ENCODE measurements at regions not wholly inside any gene's neighbourhood (a gene's known extent, or its start where the extent isn't known, plus 50 kb on each side); places are given as distances from the start of the nearest gene placed in this dataset.
A peak's percentile ranks its signal among the peaks of the same experiment; 100 is the strongest.

GRCh38 chr2:18182861-18183260, 304.4 kb downstream of the KCNS3 start:
- DNase-seq (ENCODE audit: low read depth), result no peak

- DNase-seq (ENCODE audit: low read depth), result no peak
Measured at GRCh38 chr2:18180912-18181311, 302.4 kb downstream of the KCNS3 start.

GRCh38 chr2:18180031-18180610, 301.7 kb downstream of the KCNS3 start:
- DNase-seq (ENCODE audit: low read depth), result no peak

- DNase-seq (ENCODE audit: low read depth), result peak; percentile 59
Measured at GRCh38 chr2:18178736-18179349, 300.4 kb downstream of the KCNS3 start.

DNA sequence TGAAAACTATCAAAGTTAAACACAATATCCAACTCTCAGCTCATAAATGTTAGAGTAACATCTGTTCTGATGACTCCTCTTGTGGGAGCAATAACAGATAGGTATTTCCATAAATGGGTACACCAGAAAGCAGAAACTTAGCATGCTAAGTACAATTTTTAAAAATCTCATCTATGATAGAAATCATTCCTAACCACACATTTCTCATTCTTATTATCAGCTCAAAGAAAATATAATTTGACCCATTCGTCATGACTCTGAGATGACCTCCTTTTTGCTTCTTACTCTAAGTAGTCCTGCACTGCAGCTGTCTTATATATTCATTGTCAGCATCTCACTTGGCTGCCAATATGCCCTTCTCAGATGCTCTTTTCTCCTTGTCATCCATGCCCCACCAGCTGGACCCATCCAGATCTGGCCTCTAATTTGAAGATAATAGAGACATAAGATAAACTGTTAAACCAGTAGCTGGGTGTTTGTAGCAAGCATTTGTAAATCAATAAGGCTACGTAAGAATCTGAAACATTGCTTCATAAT, 298.3 kb downstream of the KCNS3 start:
- no peak for DNase-seq (ENCODE audit: low read depth)

DNA sequence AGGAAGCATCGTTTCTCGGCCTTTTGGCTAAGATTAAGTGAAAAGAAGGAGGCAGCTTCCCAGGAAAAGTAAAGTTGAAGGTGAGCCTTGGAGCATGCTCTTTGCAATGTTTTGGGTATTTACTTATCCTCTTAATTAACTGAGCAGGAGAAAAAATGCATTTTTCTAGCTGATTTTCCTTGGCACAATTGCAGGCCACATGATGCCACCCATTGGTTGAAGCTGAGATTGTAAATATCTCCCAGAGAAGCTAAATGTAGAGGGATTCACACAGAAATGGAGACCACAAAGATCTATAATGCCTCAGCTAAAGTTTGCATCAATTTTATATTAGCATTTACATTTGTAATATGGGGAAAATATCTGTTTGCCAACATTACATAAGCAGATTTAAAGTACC, 294.1 kb downstream of the KCNS3 start:
- no peak for DNase-seq (ENCODE audit: low read depth)

DNA sequence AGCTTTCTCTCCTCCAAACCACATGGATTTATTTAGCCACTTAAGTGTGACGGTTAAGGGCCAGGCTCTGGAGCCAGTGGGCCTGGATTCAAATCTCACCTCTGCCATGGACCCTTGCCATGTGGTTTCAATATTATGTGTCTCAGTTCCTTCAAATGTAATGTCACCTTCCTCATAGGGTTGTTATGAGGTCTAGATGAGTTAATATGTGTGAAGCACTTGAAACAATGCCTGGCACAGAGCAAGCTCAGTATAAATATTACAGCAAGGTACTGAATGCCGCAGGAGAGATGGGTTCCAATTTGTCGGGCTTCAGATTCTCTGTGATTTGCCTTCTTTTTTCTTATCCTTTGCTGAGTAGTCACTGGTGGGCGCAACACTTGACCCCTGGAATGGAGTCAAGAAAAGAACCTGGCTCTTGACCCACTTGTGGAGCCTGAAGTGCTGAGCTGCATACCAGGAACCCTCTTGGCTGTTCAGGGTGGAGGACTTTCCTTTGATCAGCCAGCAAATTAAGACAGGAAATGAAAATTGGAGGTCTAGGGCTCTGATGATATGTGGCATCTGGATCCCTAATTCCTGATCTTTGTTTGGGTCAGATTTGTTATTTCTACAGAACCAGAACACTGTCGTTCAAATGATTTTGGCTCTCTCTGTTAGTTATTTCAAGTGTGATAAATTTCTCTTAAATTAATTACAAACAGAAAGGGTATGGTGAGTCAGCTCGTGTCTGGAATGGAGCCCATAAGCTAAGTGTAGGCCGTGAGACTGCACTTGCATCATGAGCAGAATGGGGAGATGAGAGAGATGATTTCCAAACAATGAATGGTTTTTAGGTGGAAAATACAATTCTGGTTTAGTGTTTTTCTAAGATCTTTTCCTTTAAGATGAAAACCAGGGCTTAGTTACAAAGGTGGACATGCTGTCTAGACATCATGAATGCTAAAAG, 293.0 kb downstream of the KCNS3 start:
- peak; percentile 72 for DNase-seq (ENCODE audit: low read depth)

GRCh38 chr2:18170642-18171041, 292.2 kb downstream of the KCNS3 start:
- DNase-seq (ENCODE audit: low read depth), result no peak

DNA sequence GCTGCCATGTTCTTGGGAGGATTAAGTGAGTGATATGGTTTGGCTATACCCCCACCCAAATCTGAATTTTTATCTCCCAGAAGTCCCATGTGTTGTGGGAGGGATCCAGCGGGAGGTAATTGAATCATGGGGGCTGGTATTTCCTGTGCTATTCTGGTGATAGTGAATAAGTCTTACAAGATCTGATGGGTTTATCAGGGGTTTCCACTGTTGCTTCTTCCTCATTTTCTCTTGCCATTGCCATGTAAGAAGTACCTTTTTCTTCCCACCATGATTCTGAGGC, 291.4 kb downstream of the KCNS3 start:
- no peak for DNase-seq (ENCODE audit: low read depth)

GRCh38 chr2:18169121-18169892, 290.8 kb downstream of the KCNS3 start:
- DNase-seq (ENCODE audit: low read depth), result peak; percentile 39

DNA sequence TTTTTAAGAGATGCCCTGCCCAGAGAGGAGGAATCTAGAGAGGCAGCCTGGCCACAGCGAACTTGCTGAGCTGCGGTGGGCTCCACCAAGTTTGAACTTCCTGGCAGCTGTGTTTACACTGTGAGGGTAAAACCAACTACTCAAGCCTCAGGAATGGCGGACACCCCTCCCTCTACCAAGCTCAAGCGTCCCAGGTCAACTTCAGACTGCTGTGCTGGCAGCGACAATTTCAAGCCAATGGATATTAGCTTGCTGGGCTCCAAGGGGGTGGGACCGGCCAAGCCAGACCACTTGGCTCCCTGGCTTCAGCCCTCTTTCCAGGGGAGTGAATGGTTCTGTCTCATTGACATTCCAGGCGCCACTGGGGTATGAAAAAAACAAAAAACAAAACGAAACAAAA, 289.4 kb downstream of the KCNS3 start:
- DNase-seq (ENCODE audit: low read depth), result no peak

GRCh38 chr2:18161681-18162080, 283.2 kb downstream of the KCNS3 start:
- DNase-seq (ENCODE audit: low read depth), result no peak

DNA sequence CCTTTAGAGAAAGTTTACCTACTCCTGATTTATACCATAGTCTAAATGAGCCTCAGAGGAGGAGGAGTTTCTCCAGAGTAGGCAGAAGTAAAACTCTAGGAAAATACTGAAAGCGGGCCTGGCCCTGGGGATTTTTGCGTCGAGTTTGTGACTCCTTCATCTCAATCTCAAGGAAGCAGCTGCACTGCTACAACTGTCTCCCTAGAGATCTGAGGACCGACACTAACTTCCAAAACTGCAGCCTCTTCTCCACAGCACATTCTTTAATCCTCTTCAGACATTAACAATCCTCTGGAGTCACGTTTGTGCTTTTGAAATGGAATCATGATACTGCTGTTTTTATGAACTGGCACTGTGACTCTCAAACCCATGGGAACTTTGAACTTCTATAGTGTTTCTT, 281.4 kb downstream of the KCNS3 start:
- DNase-seq (ENCODE audit: low read depth), result no peak

- DNase-seq (ENCODE audit: low read depth), result no peak
Measured at GRCh38 chr2:18156421-18156820, 278.0 kb downstream of the KCNS3 start.

GRCh38 chr2:18156002-18156401, 277.5 kb downstream of the KCNS3 start:
- no peak for DNase-seq (ENCODE audit: low read depth)

DNA sequence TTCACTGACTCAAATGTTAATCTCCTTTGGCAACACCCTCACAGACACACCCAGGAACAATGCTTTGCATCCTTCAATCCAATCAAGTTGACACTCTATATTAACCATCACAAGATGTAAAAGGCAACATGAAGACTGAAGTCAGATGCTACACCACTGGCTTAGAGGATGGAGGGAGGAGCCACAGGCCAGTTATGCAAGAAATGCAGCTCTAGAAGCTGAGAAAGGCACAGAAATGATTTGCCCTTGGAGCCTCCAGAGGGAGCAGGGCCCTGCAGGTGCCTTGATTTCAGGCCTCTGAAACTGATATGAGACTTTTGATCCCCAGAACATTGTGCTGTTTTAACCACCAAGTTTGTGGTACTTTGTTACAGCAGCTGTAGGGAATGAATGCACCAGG, 276.3 kb downstream of the KCNS3 start:
- peak; percentile 12 for DNase-seq (ENCODE audit: low read depth)

DNA sequence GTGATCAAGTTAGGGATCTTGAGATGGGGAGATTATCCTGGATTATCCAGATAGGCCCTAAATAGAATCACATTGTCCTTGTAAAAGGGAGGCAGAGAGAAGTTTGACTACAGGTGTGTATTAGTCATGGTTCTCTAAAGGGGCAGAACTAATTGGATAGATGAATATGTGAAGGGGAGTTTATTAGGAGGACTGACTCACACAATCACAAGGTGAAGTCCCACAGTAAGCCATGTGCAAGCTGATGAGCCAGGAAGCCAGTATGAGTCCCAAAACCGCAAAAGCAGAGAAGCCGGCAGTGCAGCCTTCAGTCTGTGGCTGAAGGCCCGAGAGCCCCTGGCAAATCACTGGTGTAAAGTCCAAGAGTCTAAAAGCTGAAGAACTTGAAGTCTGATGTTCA, 275.8 kb downstream of the KCNS3 start:
- DNase-seq (ENCODE audit: low read depth), result peak; percentile 17

DNA sequence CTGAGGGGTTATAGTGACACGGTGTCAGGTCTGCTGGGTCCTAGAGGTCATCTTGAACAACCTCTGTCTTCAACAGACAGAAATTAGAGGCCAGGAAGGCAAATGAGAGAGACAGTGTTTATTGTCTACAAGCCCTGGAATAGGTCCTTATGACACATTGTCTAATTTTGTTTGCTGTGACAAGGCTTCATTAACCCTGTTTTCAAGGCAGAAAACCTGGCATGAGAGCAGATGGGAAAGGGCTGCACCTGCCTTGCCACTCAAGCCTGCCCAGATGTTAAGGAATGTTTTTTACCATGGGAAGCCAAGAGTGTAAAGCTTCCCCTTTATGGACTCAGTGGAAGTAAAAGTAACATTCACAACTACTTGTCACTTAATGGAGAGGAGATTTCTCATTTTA, 275.3 kb downstream of the KCNS3 start:
- DNase-seq (ENCODE audit: low read depth), result no peak

DNA sequence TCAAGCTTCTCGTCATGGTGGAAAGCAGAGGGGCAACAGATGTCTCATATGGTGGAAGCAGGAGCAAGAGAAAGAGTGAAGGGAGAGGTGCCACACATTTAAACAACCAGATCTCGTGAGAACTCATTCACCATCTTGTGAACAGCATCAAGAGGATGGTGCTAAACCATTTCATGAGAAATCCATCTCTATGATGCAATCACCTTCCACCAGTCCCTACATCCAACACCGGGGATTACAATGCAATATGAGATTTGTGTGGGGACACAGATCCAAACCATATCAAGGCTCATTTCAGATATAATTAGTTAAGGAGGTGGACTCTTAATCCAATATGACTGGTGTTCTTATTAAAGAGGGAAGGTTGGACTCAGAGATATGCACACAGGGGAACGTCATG, 272.8 kb downstream of the KCNS3 start:
- DNase-seq (ENCODE audit: low read depth), result no peak

- peak; percentile 57 for DNase-seq (ENCODE audit: low read depth)
Measured at GRCh38 chr2:18149660-18150246, 271.3 kb downstream of the KCNS3 start.

DNA sequence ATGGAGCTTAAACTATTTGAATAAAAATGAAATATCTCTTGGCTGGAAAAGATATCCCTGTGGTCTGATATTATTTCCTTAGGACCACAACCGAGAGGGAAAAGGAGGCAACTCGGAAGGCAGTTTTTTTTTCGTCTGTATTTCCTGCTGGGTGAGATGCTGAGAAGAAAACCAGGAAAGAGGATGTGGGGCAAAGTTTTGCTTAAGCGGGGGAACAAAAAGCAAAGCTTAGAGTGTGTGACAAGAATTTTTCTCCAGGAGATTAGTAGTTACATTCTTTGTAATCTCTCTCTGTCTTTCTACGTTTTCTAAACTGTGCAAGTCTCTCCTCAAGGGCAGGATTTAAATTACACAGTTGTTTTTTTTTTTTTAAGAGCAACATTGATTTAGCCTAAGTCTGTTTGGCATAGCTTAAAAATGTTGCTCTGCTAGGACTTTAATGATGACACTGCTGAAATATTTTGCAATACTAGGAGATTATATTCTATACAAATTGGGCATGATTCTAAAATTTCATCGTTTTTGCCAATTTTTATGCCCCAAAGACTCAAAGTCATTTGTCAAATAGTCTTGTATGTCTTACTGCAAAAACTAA, 258.5 kb downstream of the KCNS3 start:
- DNase-seq (ENCODE audit: low read depth), result no peak

DNA sequence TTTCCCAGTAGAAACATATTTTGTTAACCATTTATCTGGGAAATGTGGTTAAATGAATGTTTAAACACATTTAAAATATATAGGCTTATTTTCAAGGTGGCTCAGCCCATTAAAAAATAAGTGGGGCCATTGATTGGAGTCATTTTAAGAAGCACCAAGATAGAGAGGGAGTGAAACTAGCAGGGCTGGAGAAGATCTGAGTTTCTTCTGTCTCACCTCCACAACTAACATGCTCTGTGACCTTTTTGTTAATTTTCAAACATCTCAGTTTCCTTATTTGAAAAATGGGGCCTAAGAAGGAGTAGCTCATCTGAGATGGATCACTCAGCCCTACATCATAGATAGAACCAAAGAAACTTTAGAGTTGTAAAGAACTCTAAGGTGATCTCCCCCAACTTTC, 254.8 kb downstream of the KCNS3 start:
- no peak for DNase-seq (ENCODE audit: low read depth)

All from iris pigment epithelial cell (primary cell).